ENCODE measurements at regions not wholly inside any gene's neighbourhood (a gene's known extent, or its start where the extent isn't known, plus 50 kb on each side); places are given as distances from the start of the nearest gene placed in this dataset.
A peak's percentile ranks its signal among the peaks of the same experiment; 100 is the strongest.

- DNase-seq = no peak
These were observed 64.6 kb upstream of the PIM1 start for GRCh38 chr6:37105148-37106050.

- no peak for DNase-seq
These were observed 63.9 kb upstream of the PIM1 start for GRCh38 chr6:37106051-37106363.

GRCh38 chr6:37106554-37106953, 63.4 kb upstream of the PIM1 start:
- DNase-seq = no peak

- no peak for DNase-seq
These were observed 62.9 kb upstream of the PIM1 start for GRCh38 chr6:37106982-37107491.

GRCh38 chr6:37109714-37110499, 60.0 kb upstream of the PIM1 start:
- DNase-seq = no peak

- DNase-seq = peak; percentile 59
These were observed 59.2 kb upstream of the PIM1 start for GRCh38 chr6:37110500-37111461.

GRCh38 chr6:37113976-37114375, 56.0 kb upstream of the PIM1 start:
- no peak for DNase-seq

GRCh38 chr6:37114612-37115011, 55.3 kb upstream of the PIM1 start:
- no peak for DNase-seq

- DNase-seq = no peak
These were observed 54.6 kb upstream of the PIM1 start for GRCh38 chr6:37115236-37115895.

GRCh38 chr6:37116326-37116725, 53.6 kb upstream of the PIM1 start:
- DNase-seq = no peak

GRCh38 chr6:37119387-37119886, 50.5 kb upstream of the PIM1 start:
- no peak for DNase-seq
